Mesothelial cell of epicardium (in vitro differentiated cells): ENCODE measurements at regions not wholly inside any gene's neighbourhood (a gene's known extent, or its start where the extent isn't known, plus 50 kb on each side); places are given as distances from the start of the nearest gene placed in this dataset.
"Not testable (repeated sequence)": the region's sequence is repeated elsewhere in the genome, so short reads cannot be mapped to it uniquely, and the experiment has no call there.

ENCODE experiments used
- DNase-seq, 2 experiments: peaks; one replicate each; pipeline ENCODE4 v3.0.0; 2021; ENCODE audit warnings: low spot score in 2 of 2; ENCODE audit not compliant: unreplicated experiment in 2 of 2
- H3K27ac Mint-ChIP-seq: 2 replicates; pipeline ENCODE4 v1.8.0; 2021; ENCODE audit warnings: mixed read lengths
- H3K27me3 Mint-ChIP-seq: 2 replicates; pipeline ENCODE4 v1.8.0; 2021; ENCODE audit warnings: low read depth, mixed read lengths
- H3K36me3 Mint-ChIP-seq: 2 replicates; pipeline ENCODE4 v1.8.0; 2021; ENCODE audit warnings: mixed read lengths
- H3K4me1 Mint-ChIP-seq: 2 replicates; pipeline ENCODE4 v1.8.0; 2021; ENCODE audit warnings: mixed read lengths
- H3K4me3 Mint-ChIP-seq: 2 replicates; pipeline ENCODE4 v1.8.0; 2021; ENCODE audit warnings: mild to moderate bottlenecking, moderate library complexity, mixed read lengths
- H3K9me3 Mint-ChIP-seq: 2 replicates; pipeline ENCODE4 v1.8.0; 2021; ENCODE audit warnings: mixed read lengths
- TF ChIP-seq, protein P1 (sequence below): fragments of 200-600 bp; sonication (generic); IDR thresholded peaks from one replicate; pipeline ENCODE4 v1.5.0; 2021; ENCODE audit warnings: antibody characterized with exemption; ENCODE audit not compliant: unreplicated experiment

DNA sequence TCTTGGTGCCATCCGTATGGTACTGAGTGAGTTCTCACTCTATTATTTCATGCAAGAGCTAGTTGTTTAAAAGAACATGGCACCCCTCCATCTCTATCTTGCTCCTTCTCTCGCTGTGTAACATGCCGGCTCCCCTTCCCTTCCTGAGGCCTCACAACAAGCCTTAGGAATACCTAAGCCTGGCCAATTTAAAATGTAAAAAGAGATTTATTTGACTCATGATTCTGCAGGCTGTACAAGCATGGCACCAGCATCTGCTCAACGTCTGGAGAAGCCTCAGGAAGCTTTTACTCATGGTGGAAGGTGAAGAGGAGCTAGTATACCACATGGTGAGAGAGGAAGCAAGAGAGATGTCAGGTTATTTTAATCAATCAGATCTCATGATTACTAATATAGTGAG, 90.4 kb upstream of the NUDT10 start:
- no peaks in the 10 kb centered on the region for H3K27me3 Mint-ChIP-seq
- H3K4me3 Mint-ChIP-seq: no peak overlapping the region
- peaks cover 75% of the 10 kb centered on the region for H3K9me3 Mint-ChIP-seq
- no peaks in the 10 kb centered on the region for H3K4me1 Mint-ChIP-seq
- TF ChIP-seq, protein P1, sequence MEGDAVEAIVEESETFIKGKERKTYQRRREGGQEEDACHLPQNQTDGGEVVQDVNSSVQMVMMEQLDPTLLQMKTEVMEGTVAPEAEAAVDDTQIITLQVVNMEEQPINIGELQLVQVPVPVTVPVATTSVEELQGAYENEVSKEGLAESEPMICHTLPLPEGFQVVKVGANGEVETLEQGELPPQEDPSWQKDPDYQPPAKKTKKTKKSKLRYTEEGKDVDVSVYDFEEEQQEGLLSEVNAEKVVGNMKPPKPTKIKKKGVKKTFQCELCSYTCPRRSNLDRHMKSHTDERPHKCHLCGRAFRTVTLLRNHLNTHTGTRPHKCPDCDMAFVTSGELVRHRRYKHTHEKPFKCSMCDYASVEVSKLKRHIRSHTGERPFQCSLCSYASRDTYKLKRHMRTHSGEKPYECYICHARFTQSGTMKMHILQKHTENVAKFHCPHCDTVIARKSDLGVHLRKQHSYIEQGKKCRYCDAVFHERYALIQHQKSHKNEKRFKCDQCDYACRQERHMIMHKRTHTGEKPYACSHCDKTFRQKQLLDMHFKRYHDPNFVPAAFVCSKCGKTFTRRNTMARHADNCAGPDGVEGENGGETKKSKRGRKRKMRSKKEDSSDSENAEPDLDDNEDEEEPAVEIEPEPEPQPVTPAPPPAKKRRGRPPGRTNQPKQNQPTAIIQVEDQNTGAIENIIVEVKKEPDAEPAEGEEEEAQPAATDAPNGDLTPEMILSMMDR: no peak
- no peak overlapping the region for H3K27ac Mint-ChIP-seq
- no peak for DNase-seq
- no peaks in the 10 kb centered on the region for H3K36me3 Mint-ChIP-seq

DNA sequence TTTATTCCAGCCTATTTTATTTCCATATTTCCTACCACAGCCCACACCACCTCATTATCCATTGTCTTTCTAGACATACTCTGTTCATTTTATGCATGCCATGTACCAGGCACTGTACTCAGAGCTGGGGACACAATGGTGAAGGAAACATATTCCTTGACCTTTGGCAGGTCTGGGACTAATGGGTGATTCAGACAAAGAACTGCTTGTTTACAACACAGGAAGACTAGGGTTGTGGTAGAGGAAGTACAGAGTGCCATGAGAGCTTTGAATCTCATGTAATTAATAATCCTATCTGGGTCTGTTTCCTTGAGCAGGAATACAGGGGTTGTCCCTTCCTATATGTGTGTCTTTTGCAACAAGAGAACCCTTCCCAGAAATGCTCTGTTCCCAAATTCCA, 75.1 kb upstream of the NUDT10 start:
- H3K27me3 Mint-ChIP-seq: no peaks in the 10 kb centered on the region
- TF ChIP-seq, protein P1: no peak
- no peak for DNase-seq
- H3K4me1 Mint-ChIP-seq: no peaks in the 10 kb centered on the region
- H3K9me3 Mint-ChIP-seq: peaks cover 33% of the 10 kb centered on the region
- no peak overlapping the region for H3K4me3 Mint-ChIP-seq
- H3K36me3 Mint-ChIP-seq: no peaks in the 10 kb centered on the region
- H3K27ac Mint-ChIP-seq: no peak overlapping the region

DNA sequence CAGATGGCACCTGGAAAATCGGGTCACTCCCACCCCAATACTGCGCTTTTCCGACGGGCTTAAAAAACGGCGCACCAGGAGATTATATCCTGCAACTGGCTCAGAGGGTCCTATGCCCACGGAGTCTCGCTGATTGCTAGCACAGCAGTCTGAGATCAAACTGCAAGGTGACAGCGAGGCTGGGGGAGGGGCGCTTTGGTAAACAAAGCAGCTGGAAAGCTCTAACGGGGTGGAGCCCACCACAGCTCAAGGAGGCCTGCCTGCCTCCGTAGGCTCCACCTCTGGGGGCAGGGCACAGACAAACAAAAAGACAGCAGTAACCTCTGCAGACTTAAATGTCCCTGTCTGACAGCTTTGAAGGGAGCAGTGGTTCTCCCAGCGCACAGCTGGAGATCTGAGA, 70.4 kb upstream of the NUDT10 start:
- H3K36me3 Mint-ChIP-seq, H3K27me3 Mint-ChIP-seq, H3K27ac Mint-ChIP-seq, DNase-seq, H3K4me1 Mint-ChIP-seq, H3K4me3 Mint-ChIP-seq: not testable (repeated sequence)
- H3K9me3 Mint-ChIP-seq: peaks cover 18% of the 10 kb centered on the region

DNA sequence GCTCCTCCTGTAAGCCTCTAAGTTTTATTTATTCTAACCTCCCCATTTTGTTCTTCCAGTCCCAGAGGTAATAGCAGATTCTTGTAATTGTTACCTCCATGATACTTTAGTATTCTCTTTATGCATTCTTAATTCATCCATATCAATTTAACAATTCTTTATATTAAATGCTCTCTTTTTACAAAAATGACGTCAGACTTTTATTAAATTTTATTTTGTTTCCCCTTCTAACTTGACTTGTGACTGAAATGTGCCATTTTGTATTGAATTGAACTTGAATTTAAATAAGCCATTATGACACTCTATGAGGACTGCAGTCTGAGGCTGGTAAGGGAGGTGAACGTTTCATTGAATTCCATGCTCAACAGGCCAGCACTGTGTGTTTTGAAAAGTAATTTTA, 60.0 kb upstream of the NUDT10 start:
- DNase-seq: no peak
- Mint-ChIP-seq H3K4me3 (no peak overlapping the region), H3K9me3 (peaks cover 42% of the 10 kb centered on the region), H3K27ac (no peak overlapping the region), H3K27me3 (no peaks in the 10 kb centered on the region), H3K36me3 (no peaks in the 10 kb centered on the region), H3K4me1 (no peaks in the 10 kb centered on the region)
- TF ChIP-seq, protein P1: no peak

DNA sequence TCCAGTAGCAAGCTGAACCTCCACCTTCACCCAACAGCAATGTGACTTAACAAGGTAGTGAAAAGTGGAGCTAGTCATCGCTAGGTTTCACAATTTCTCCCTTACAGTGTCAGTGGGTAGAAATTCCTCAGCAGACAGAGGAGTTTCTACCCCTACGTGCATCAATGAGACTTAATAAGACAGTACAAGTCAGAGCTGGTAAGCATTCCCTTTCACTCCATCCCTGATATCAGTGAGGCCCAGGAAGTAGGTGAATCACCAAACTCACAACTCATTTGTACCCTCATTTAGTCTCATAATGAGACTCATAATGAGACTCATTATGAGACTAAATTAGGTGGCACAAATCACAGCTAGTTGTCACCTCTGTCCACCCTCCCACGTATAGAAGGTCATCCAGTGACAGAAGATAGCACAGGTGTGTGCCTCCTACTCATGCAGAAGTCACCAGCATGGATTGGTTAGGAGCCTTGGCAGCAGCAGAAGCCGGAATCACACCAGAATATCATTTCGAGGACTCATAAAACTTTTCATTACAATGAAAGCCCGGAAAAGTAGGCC, 50.8 kb upstream of the NUDT10 start:
- Mint-ChIP-seq H3K27ac (no peak overlapping the region), H3K27me3 (no peaks in the 10 kb centered on the region), H3K36me3 (no peaks in the 10 kb centered on the region), H3K4me1 (no peaks in the 10 kb centered on the region), H3K9me3 (peaks cover 29% of the 10 kb centered on the region), H3K4me3 (no peak overlapping the region)
- TF ChIP-seq, protein P1: no peak
- no peak for DNase-seq
